ENCODE measurements at regions not wholly inside any gene's neighbourhood (a gene's known extent, or its start where the extent isn't known, plus 50 kb on each side); places are given as distances from the start of the nearest gene placed in this dataset.

- TF ChIP-seq CTCF (IDR thresholded peaks at IDR 0.05) (no peak), POLR2A (IDR thresholded peaks at IDR 0.05) (no peak)
Observed at GRCh38 chr3:88626456-88627120, 476.8 kb downstream of the C3orf38 start.

Measured in breast epithelium (tissue), 3 donors.